Muscle of arm (tissue), 1 donor: ENCODE measurements at regions not wholly inside any gene's neighbourhood (a gene's known extent, or its start where the extent isn't known, plus 50 kb on each side); places are given as distances from the start of the nearest gene placed in this dataset.

Experiments
- DNase-seq: peaks from one replicate; pipeline ENCODE4 v3.0.0-alpha.2; 2013

DNA sequence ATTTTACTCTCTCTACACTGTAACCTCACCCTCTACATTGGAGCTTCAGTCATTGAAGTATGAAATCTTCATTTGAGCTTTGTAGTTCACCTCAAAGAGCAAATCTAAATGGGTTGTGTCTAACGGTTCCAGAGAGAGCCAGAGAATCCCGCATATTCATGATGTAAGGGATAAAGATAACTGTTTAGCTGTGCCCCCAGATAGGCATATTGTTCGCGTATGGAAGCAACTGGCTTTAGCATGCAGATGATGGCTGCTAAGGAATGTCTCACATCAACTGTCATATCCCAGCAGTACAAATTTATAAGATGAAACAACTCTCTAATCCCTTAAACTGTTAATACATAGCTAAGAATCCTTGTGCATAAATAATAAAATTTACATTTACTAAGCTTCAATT lies 412.7 kb upstream of the ROBO2 start:
- DNase-seq, result no peak

DNA sequence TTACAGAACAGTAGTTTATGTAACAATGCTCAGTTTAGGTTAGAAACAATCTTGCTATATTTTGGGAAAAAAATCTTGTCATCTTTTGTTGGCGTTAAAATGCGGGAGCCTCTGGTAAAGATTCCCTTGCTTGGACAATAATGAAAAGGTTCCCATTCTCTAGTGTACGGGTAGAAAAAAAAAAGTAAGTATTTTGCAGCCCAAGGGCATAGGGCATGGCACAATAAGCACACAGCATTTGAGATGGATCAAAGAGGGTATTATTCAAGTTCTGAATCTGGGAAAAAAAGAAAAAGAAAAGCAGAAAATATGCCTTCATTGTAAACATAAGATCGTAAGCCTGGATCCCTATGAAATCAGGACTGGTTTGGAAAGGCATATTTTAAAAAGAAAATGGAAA lies 408.6 kb upstream of the ROBO2 start:
- no peak for DNase-seq

GRCh38 chr3:76638006-76638405 lies 401.9 kb upstream of the ROBO2 start:
- DNase-seq, result no peak

- DNase-seq, result no peak
Observed at GRCh38 chr3:76643623-76644304, 396.1 kb upstream of the ROBO2 start.

DNA sequence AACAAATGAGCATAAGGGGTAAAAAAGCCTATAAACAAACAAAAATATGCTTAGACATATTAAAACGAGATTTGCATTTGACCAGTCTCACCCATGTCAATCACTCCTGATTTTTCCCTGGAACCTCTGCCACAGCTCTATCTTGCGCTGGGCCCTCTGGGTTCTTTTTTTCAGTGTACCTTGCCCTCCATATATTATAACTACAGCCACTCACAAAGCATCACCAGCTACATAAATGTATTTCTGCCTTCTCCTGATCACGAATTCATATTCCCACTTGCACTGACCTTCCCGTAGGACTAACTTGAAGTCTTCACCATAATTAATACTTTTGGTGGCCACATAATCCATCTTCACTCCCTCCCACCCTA lies 395.6 kb upstream of the ROBO2 start:
- no peak for DNase-seq

GRCh38 chr3:76645724-76646123 lies 394.2 kb upstream of the ROBO2 start:
- no peak for DNase-seq

DNA sequence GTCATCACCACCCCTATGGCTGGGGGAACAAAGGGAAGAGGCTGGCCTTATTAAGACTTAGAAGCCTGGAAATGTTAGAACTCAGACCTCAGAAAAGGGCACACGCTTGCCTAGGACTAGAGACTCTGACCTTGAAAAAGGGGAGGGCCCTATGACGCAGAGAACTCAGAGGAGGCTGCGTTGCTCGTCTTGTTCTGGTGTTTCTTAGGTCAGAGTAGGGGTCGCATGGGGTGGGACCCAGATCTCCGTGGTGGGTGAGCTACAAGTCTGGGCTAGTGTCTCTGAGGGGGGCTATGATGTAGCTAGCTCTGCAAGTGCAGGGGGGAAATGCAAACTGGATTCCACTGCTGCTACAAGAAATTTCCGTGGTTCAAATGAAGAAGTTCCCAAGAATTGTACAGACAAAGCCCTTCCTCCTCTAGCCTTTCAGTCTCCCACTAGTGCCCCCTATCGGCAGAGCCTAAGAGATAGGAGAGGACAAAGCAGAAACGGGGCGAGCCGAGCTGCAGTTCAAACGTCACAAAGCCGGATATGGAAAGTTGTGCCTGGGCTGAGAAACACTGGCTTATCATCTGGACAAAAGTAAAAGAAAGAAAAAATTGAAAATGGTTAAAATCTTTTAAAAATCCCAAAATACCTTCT lies 392.9 kb upstream of the ROBO2 start:
- DNase-seq, result no peak

DNA sequence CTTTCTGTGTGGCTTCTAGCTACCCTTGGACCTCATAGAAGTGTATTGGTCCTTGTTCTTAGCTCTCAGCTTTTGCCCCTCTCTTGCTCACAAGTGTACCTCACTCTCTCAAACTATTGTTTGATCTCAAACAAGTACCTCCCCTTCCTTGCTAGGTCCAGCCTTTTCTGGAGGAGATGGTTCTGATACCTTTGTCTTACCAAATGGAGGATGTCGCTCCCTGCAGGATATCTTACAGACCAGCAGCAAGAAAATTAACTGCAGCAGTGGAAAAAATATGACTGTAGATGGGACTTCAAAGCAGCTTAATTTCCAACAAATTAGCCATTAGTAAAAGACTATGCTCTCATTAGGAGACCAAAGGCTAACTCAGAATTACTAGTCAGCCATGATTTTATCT lies 388.1 kb upstream of the ROBO2 start:
- DNase-seq, result no peak

- DNase-seq, result no peak
Observed at GRCh38 chr3:76652524-76652923, 387.4 kb upstream of the ROBO2 start.

GRCh38 chr3:76653640-76654251 lies 386.2 kb upstream of the ROBO2 start:
- DNase-seq, result no peak

DNA sequence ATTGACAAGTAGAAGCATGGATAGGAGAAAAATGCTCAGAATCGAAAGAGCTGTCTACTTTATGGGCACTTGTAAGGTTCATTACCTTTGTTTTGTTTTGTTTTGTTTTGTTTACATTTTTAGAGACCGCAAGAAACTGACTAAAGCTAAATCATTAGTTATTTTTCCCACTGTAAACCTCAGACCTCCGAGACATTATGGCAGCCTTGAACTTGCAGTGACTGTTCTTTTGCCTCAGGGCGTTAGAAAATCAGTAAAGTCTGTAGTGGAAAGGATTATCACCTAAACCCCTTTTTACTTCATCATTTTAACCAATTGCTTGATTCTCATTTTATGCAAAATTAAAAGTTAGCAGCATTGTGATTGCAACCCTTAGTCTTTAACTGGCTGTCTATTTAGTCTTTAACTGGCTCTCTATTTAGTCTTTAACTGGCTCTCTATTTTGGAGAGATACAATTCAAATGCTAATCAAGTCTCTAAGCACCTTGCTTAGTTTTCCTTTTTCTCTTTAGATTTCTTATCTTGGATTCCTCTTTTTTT lies 383.3 kb upstream of the ROBO2 start:
- DNase-seq, result no peak

DNA sequence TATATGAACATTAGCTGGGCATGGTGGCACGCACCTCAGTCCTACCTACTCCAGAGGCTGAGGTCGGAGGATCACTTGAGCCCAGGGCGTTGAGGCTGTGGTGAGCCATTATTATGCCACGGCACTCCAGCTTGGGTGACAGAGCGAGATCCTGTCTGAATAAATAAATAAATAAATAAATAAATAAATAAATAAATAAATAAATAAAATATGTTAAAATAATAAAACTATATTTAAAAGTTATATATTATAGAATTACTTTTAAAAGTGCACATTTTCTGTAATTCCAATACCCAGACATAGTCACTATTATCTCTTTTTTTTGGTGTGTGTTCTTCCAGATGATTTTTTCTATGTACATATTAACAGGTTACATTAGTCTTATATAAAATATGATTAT lies 382.0 kb upstream of the ROBO2 start:
- DNase-seq, result no peak

DNA sequence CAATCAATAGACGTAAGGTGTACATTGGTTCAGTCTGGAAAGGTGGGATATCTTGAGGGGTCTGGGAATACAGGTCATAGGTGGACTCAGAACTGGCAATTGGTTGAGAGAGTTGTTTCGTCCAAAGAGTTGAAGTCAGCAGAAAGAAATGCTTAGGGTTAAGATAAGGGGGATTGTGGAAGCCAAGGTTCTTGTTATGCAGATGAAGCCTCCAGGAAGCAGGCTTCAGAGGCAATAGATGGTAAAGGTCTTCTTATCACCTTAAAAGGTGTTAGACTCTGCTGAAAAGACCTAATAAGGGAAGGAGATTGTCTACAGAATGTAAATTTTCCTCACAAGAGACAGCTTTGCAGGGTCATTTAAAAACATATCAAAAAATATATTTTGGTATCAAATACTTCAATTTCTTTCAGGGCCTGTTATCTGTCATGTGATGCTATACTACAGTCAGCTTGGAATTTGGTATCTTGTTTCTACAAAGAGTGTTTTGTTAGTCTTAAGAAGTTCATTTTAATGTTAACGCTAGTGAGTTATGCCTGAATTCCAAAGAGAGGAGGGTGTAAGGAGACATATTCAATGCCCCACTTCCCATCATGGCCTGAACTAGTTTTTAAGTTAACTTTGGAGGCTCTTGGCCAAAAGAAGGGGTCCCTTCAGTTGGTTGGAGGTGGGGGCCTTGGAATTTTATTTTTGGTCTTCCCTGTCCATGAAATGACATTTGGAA lies 378.2 kb upstream of the ROBO2 start:
- DNase-seq, result no peak

DNA sequence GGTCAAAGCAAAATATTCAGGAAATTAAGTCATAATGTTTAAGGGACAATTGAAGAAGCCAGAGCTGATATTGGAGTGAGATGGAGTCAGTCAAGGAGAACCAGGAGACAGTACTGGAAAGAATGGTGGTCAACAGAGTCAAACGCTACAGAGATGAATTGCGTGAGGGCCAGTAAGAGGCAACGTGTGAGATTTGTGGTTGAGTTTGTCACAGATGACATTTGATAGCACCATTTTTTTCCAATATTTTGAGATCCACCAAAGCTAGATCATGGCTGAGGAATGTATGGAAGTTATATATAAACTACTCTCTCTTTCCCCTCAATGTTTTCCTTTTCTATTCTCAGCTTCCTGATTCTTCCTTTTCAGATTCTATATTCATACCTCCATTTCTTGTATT lies 375.1 kb upstream of the ROBO2 start:
- DNase-seq, result no peak

- no peak for DNase-seq
Observed at GRCh38 chr3:76668653-76669052, 371.2 kb upstream of the ROBO2 start.

DNA sequence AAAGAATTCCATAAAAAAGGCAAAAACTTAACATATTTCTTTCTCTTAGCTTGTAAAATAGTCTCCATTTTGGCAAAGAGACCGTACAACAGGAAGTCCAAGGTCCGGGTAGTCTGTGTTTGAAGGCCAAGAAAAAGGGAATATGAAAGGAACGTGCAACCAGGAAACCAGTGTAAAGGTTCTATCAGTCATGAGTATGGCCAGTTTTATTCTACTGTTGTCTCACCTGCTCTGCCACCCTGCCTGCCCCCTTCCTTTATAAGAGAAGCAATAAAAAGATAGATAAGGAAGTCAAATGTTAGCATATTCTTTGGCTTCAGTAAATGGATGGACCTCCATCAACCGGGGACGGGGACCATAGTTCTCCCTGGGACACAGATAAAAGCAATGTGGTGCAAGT lies 370.6 kb upstream of the ROBO2 start:
- DNase-seq, result no peak

GRCh38 chr3:76673171-76673570 lies 366.7 kb upstream of the ROBO2 start:
- no peak for DNase-seq

- DNase-seq, result no peak
Observed at GRCh38 chr3:76679541-76679940, 360.4 kb upstream of the ROBO2 start.

GRCh38 chr3:76683256-76683655 lies 356.6 kb upstream of the ROBO2 start:
- DNase-seq, result no peak

- DNase-seq, result no peak
Observed at GRCh38 chr3:76684946-76685345, 355.0 kb upstream of the ROBO2 start.

GRCh38 chr3:76685858-76686257 lies 354.0 kb upstream of the ROBO2 start:
- DNase-seq, result no peak

GRCh38 chr3:76687019-76687418 lies 352.9 kb upstream of the ROBO2 start:
- DNase-seq, result no peak

GRCh38 chr3:76694063-76694462 lies 345.8 kb upstream of the ROBO2 start:
- no peak for DNase-seq
